Activated CD8-positive, alpha-beta memory T cell treated with anti-CD3 and anti-CD28 coated beads, Interleukin-2, amount 10 ng/mL, durations not matched to agents 7 days and 5 days (primary cell): ENCODE measurements at regions not wholly inside any gene's neighbourhood (a gene's known extent, or its start where the extent isn't known, plus 50 kb on each side); places are given as distances from the start of the nearest gene placed in this dataset.

Source experiments
- ATAC-seq: fragments of 150-1000 bp; cut with Tn5 transposase; one replicate; pipeline ENCODE4 v1.10.0; 2021; ENCODE audit warnings: moderate library complexity
- CTCF ChIA-PET: fragments of 350-600 bp; sonication (Branson Sonifier 250); formaldehyde crosslinking; loops from one replicate; lab custom pipeline; 2021; ENCODE audit warnings: antibody characterized with exemption; lab: Charles Lee
- DNase-seq: peaks from one replicate; pipeline ENCODE4 v3.0.0-alpha.2; 2020
- H3K27ac Mint-ChIP-seq: one replicate; pipeline ENCODE4 v1.8.0; 2021; ENCODE audit warnings: mild to moderate bottlenecking, mixed read lengths
- H3K27me3 Mint-ChIP-seq: one replicate; pipeline ENCODE4 v1.8.0; 2021; ENCODE audit warnings: mixed read lengths
- H3K36me3 Mint-ChIP-seq: one replicate; pipeline ENCODE4 v1.8.0; 2021; ENCODE audit warnings: mild to moderate bottlenecking, mixed read lengths
- H3K4me1 Mint-ChIP-seq: one replicate; pipeline ENCODE4 v1.8.0; 2021; ENCODE audit warnings: mixed read lengths
- H3K4me3 Mint-ChIP-seq: one replicate; pipeline ENCODE4 v1.8.0; 2021; ENCODE audit warnings: mild to moderate bottlenecking, moderate library complexity, mixed read lengths
- H3K9me3 Mint-ChIP-seq: one replicate; pipeline ENCODE4 v1.8.0; 2022; ENCODE audit warnings: low read depth, mixed read lengths

GRCh38 chr3:193896419-193896818 is 239.5 kb upstream of the HES1 start:
- CTCF ChIA-PET, result interaction anchor here (0.7 kb wide), 1 partner anchor 52 kb away, joined by 3 read pairs; no protein-coding TSS in a partner anchor
- H3K36me3 Mint-ChIP-seq, result no peaks in the 10 kb centered on the region
- H3K4me3 Mint-ChIP-seq, result no peak overlapping the region
- no peaks in the 10 kb centered on the region for H3K4me1 Mint-ChIP-seq
- peaks cover 8% of the 10 kb centered on the region for H3K27me3 Mint-ChIP-seq
- no peak overlapping the region for H3K27ac Mint-ChIP-seq
- DNase-seq (no peak), ATAC-seq (no peak)
- H3K9me3 Mint-ChIP-seq, result no peaks in the 10 kb centered on the region

DNA sequence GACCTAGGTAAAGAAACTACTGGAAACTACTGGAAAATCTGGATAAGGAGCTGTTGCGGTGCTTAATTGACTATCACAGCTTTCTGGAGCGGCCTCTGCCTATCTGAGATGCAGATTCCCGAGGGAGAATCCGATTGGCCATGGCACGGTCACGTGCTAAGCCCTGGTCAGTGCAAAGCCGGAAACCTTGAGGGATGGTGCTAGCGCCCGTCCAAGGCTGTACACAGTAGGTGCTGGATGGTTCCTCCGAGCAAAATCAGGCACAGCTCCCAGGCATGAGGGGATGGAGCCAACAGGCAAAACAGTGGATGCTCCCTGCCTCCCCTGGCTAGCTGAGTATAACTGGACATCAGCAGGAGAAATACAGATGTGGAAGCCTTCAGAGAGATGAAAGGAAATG is 238.7 kb upstream of the HES1 start:
- no peaks in the 10 kb centered on the region for H3K36me3 Mint-ChIP-seq
- H3K27me3 Mint-ChIP-seq, result peaks cover 12% of the 10 kb centered on the region
- CTCF ChIA-PET, result no interaction called here
- H3K27ac Mint-ChIP-seq, result no peak overlapping the region
- H3K4me3 Mint-ChIP-seq, result no peak overlapping the region
- H3K9me3 Mint-ChIP-seq, result no peaks in the 10 kb centered on the region
- no peaks in the 10 kb centered on the region for H3K4me1 Mint-ChIP-seq
- no peak for ATAC-seq
- no peak for DNase-seq

GRCh38 chr3:193897731-193898180 is 238.2 kb upstream of the HES1 start:
- no peak overlapping the region for H3K4me3 Mint-ChIP-seq
- peaks cover 12% of the 10 kb centered on the region for H3K27me3 Mint-ChIP-seq
- H3K4me1 Mint-ChIP-seq, result no peaks in the 10 kb centered on the region
- no peak for ATAC-seq
- CTCF ChIA-PET, result no interaction called here
- no peaks in the 10 kb centered on the region for H3K36me3 Mint-ChIP-seq
- H3K9me3 Mint-ChIP-seq, result no peaks in the 10 kb centered on the region
- no peak overlapping the region for H3K27ac Mint-ChIP-seq
- DNase-seq, result no peak

DNA sequence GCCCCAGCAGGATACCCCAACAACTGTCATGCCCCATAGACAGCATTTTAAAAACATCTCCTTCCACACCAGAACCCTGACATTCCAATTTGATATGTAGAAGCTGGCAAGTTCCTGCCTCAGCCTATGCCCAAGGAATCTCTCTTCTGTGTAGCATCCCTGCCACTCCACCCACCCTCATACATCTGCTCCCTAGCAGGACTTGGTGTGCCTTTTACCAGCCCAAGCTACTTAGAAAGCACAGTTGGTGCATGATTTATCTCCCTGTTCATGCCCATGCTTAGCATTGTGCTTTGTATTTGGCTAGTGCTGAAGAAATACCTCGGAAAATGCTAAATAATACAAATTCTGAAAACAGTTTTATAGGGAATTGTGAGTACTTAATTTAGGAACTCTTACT is 236.9 kb upstream of the HES1 start:
- Mint-ChIP-seq H3K4me3 (no peak overlapping the region), H3K36me3 (no peaks in the 10 kb centered on the region), H3K27me3 (peaks cover 12% of the 10 kb centered on the region), H3K9me3 (no peaks in the 10 kb centered on the region), H3K4me1 (no peaks in the 10 kb centered on the region), H3K27ac (no peak overlapping the region)
- no peak for DNase-seq
- no peak for ATAC-seq
- CTCF ChIA-PET, result no interaction called here

DNA sequence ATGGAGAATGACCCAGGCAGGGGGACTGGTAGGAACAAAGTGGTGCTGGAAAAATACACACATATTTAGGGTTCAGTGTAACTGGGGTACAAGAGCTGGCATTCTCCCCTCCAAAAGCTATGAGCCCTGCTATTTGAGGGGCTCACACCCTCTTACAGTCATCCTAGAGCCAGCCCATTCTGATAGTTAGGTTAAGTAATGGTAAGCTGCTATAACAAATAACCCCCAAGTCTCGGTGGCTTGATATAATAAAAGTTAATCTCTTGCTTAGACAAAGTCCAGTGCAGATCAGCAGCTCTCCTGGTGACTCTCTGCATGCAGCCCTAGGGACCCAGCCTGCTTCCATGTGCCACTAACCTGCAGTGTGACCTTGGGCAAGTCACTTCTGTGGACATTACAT is 234.9 kb upstream of the HES1 start:
- no peak overlapping the region for H3K27ac Mint-ChIP-seq
- DNase-seq (no peak), ATAC-seq (no peak)
- no peak overlapping the region for H3K4me3 Mint-ChIP-seq
- H3K36me3 Mint-ChIP-seq, result no peaks in the 10 kb centered on the region
- CTCF ChIA-PET, result no interaction called here
- H3K27me3 Mint-ChIP-seq, result peaks cover 14% of the 10 kb centered on the region
- H3K4me1 Mint-ChIP-seq, result no peaks in the 10 kb centered on the region
- H3K9me3 Mint-ChIP-seq, result no peaks in the 10 kb centered on the region

GRCh38 chr3:193902607-193903511 is 233.1 kb upstream of the HES1 start:
- H3K4me3 Mint-ChIP-seq, result no peak overlapping the region
- no peaks in the 10 kb centered on the region for H3K4me1 Mint-ChIP-seq
- ATAC-seq, result no peak
- CTCF ChIA-PET, result no interaction called here
- no peaks in the 10 kb centered on the region for H3K9me3 Mint-ChIP-seq
- no peaks in the 10 kb centered on the region for H3K36me3 Mint-ChIP-seq
- H3K27me3 Mint-ChIP-seq, result peaks cover 24% of the 10 kb centered on the region
- H3K27ac Mint-ChIP-seq, result no peak overlapping the region
- DNase-seq, result no peak

DNA sequence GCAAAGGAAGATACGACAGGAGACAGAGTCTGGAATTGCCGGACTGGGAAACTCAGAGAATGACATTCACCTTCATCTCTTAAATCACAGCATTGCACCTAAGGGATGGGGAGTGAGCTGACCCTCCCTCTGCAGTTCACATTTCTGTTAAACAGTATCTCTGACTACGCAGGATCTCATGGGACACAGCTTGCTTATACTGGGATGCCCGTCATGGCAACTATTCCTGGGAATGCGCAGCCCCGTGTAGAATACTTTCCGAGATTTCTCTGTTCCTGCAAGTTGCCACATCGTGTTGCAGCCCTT is 232.5 kb upstream of the HES1 start:
- no peaks in the 10 kb centered on the region for H3K4me1 Mint-ChIP-seq
- H3K27ac Mint-ChIP-seq, result no peak overlapping the region
- CTCF ChIA-PET, result no interaction called here
- peaks cover 24% of the 10 kb centered on the region for H3K27me3 Mint-ChIP-seq
- H3K4me3 Mint-ChIP-seq, result no peak overlapping the region
- no peaks in the 10 kb centered on the region for H3K36me3 Mint-ChIP-seq
- H3K9me3 Mint-ChIP-seq, result no peaks in the 10 kb centered on the region
- ATAC-seq (no peak), DNase-seq (no peak)

DNA sequence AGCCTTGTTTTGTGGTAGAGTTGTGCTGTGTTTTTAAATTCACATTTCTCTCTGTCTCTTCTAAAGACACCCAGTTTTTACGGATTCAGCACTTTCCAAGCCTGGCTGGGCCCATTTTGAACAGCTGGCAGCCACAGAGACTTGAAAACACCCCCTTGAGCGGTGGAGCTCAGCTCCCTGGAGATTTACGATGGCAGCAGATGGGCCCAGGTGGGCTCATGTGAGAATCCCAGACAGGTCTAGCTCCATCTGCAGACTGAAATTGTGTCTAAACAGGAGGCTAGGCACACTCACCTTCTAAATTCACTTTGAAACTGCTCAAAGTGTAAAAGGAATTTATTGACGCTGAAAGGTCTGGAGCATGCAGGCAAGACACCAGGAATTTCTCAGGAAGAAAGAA is 232.0 kb upstream of the HES1 start:
- DNase-seq, result no peak
- ATAC-seq, result no peak
- no peaks in the 10 kb centered on the region for H3K36me3 Mint-ChIP-seq
- no peak overlapping the region for H3K4me3 Mint-ChIP-seq
- H3K4me1 Mint-ChIP-seq, result peaks cover 2% of the 10 kb centered on the region
- peaks cover 24% of the 10 kb centered on the region for H3K27me3 Mint-ChIP-seq
- H3K27ac Mint-ChIP-seq, result no peak overlapping the region
- CTCF ChIA-PET, result no interaction called here
- no peaks in the 10 kb centered on the region for H3K9me3 Mint-ChIP-seq

DNA sequence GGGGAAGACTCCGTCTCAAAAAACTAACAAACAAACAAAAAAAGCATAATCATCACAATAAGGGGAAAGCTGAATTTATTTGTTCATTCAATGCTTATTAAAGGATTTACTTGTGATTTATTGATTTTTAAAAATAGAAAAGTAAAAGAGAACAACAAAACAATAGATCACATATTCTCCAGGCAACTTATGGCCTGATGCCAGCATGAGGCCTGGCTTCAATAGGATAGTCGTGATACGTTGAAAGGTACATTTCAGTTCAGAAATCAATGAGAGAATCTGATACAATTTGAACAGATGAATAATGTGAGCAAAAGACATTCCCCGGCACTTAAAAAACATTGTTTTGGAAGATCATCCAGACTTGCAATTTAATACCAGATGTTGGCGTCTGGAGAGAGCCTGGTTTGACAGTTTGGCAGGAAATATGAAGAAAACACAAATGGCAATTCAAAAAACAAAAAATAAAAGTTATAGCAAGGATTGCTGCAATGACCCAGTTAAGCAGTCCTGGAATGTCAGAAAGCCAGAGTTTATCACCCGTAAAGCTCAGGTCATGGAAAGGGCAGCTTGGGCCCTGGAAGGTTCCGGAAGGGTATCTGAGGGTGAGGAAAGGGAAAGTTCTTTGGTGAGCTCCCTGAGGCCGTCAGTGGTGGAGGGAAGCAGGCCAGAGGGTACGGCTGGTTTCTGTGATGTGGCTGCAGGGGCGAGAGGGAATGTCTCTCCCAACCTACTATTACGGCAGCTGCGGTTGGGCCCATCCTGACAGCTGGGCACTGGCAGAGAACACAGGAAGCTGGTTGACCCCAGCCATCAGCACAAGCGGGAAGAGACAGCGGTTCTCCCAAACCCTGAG is 230.2 kb upstream of the HES1 start:
- no peak overlapping the region for H3K27ac Mint-ChIP-seq
- no peak for DNase-seq
- H3K36me3 Mint-ChIP-seq, result no peaks in the 10 kb centered on the region
- H3K27me3 Mint-ChIP-seq, result peaks cover 17% of the 10 kb centered on the region
- CTCF ChIA-PET, result no interaction called here
- no peak overlapping the region for H3K4me3 Mint-ChIP-seq
- peaks cover 15% of the 10 kb centered on the region for H3K4me1 Mint-ChIP-seq
- H3K9me3 Mint-ChIP-seq, result no peaks in the 10 kb centered on the region
- no peak for ATAC-seq

DNA sequence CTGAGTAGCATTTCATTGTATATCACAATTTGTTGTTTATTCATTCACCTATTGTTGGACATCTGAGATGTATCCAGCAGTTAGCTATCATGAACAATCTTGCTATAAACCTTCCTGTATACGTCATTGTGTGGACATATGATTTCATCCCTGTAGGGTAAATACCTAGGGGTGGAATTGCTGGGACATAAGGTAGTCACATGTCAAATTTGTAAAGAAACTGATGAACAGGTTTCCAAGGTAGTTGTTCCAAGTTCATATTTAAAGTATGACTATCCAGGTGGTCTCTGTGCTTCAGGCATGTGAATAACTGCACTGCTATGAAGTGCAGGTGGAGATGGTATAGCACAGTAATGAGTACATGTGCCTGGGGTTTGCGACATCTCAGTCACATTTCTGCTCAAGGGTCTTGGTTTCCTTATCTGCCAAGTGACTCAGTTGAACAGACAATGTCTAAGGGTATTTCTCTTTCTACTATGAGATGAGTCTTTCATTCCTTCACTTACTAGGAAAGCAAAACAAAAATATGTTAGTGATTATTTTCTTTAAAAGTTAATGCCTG is 229.0 kb upstream of the HES1 start:
- CTCF ChIA-PET, result no interaction called here
- H3K9me3 Mint-ChIP-seq, result no peaks in the 10 kb centered on the region

GRCh38 chr3:193908181-193908744 is 227.7 kb upstream of the HES1 start:
- Mint-ChIP-seq H3K9me3 (no peaks in the 10 kb centered on the region), H3K4me1 (peaks cover 22% of the 10 kb centered on the region), H3K36me3 (no peaks in the 10 kb centered on the region), H3K27me3 (peaks cover 12% of the 10 kb centered on the region), H3K4me3 (no peak overlapping the region), H3K27ac (no peak overlapping the region)
- DNase-seq (no peak), ATAC-seq (no peak)
- CTCF ChIA-PET, result no interaction called here

More for the DNA sequence above, 229.0 kb upstream of the HES1 start:
- Mint-ChIP-seq H3K27ac (no peak overlapping the region), H3K4me1 (peaks cover 22% of the 10 kb centered on the region), H3K36me3 (no peaks in the 10 kb centered on the region), H3K4me3 (no peak overlapping the region), H3K27me3 (peaks cover 12% of the 10 kb centered on the region)
- no peak for ATAC-seq
- DNase-seq, result no peak

GRCh38 chr3:193909387-193909786 is 226.6 kb upstream of the HES1 start:
- Mint-ChIP-seq H3K4me3 (no peak overlapping the region), H3K4me1 (peaks cover 22% of the 10 kb centered on the region), H3K9me3 (no peaks in the 10 kb centered on the region), H3K36me3 (no peaks in the 10 kb centered on the region), H3K27me3 (peaks cover 15% of the 10 kb centered on the region), H3K27ac (peak overlapping the region; percentile 37)
- CTCF ChIA-PET, result no interaction called here
- DNase-seq (no peak), ATAC-seq (peak; percentile 45)

DNA sequence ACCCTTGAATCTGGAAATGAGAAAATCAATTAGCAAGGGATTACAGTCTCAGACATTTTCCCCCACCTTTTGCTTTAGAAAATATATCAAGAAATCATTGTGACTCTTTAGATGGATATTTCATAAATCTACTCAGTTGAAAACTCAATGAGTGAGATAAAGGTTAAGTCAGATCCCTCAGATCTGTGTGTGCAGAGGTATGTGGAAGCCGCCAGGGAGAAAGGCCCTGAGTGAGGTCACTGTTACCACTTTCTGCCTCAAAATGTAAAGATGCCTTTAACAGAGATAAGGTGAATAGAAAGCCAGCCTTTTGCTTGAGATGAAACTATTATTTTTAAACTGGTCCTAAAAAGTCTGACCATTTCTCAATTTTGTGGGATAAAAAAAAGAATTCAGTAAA is 225.6 kb upstream of the HES1 start:
- Mint-ChIP-seq H3K27ac (no peak overlapping the region), H3K4me1 (peaks cover 22% of the 10 kb centered on the region), H3K36me3 (no peaks in the 10 kb centered on the region), H3K4me3 (no peak overlapping the region), H3K27me3 (peaks cover 18% of the 10 kb centered on the region), H3K9me3 (no peaks in the 10 kb centered on the region)
- DNase-seq, result no peak
- ATAC-seq, result no peak
- CTCF ChIA-PET, result no interaction called here
